H1 (cell line): ENCODE measurements at regions not wholly inside any gene's neighbourhood (a gene's known extent, or its start where the extent isn't known, plus 50 kb on each side); places are given as distances from the start of the nearest gene placed in this dataset.

ENCODE experiments used
- CTCF ChIA-PET: fragments of 300-600 bp; sonication (Branson Sonifier 250); formaldehyde crosslinking; loops from one replicate; lab custom pipeline; 2021; ENCODE audit not compliant: partially characterized antibody; lab: Charles Lee
- POLR2A ChIA-PET: fragments of 300-600 bp; sonication (Branson Sonifier 250); formaldehyde crosslinking; loops from one replicate; lab custom pipeline; 2021; ENCODE audit warnings: inconsistent platforms; ENCODE audit not compliant: partially characterized antibody; lab: Charles Lee
- DNase-seq, 2 experiments: peaks; one replicate each; pipeline versions ENCODE4 v3.0.0 to v3.0.0-alpha.2; 2010 to 2022; ENCODE audit warnings: low spot score in 2 of 2, low read depth in 1 of 2, mixed read lengths in 1 of 2
- FAIRE-seq: peaks from 2 replicates; lab custom pipeline; 2011; peaks lifted over from hg19 to GRCh38; lab: Jason Lieb, UNC
- H2AFZ ChIP-seq: 2 replicates; pipeline ENCODE4 v1.8.1; 2012; ENCODE audit warnings: low read length, inconsistent platforms
- H2AK5ac ChIP-seq: 2 replicates; pipeline ENCODE4 v1.6.1; 2013; ENCODE audit warnings: low read depth, low read length
- H2BK120ac ChIP-seq: replicated peaks from 2 replicates; pipeline ENCODE3; 2013; ENCODE audit warnings: low read depth, low read length, inconsistent platforms
- H2BK12ac ChIP-seq: 2 replicates; pipeline ENCODE4 v1.6.1; 2013; ENCODE audit warnings: low read depth, low read length
- H2BK15ac ChIP-seq: 2 replicates; pipeline ENCODE4 v1.6.1; 2013; ENCODE audit warnings: low read length
- H2BK20ac ChIP-seq: 2 replicates; pipeline ENCODE4 v1.6.1; 2013; ENCODE audit warnings: low read length
- H2BK5ac ChIP-seq: 2 replicates; pipeline ENCODE4 v1.6.1; 2013; ENCODE audit warnings: low read depth, low read length
- H3K14ac ChIP-seq: 2 replicates; pipeline ENCODE4 v1.6.1; 2013; ENCODE audit warnings: inconsistent platforms; ENCODE audit not compliant: insufficient read length
- H3K18ac ChIP-seq: 2 replicates; pipeline ENCODE4 v1.6.1; 2013; ENCODE audit warnings: low read length; ENCODE audit errors: extremely low read depth
- H3K23ac ChIP-seq: 2 replicates; pipeline ENCODE4 v1.6.1; 2013; ENCODE audit warnings: inconsistent platforms; ENCODE audit not compliant: insufficient read length
- H3K23me2 ChIP-seq: 2 replicates; pipeline ENCODE4 v1.6.1; 2013; ENCODE audit warnings: low read depth, low read length
- H3K27ac ChIP-seq: 2 replicates; pipeline ENCODE4 v1.6.1; 2011; ENCODE audit warnings: low read depth, low read length, inconsistent platforms
- H3K27me3 ChIP-seq, 4 experiments: replicated peaks in 1 of 4; 1 replicate in 1 of 4; 2 replicates in 3 of 4; pipeline versions ENCODE4 v1.6.1 to v1.8.1; 2011 to 2013; ENCODE audit warnings: low read length in 3 of 4, mild to moderate bottlenecking in 3 of 4, inconsistent platforms in 2 of 4, mixed read lengths in 2 of 4, moderate library complexity in 1 of 4; ENCODE audit not compliant: control insufficient read depth in 3 of 4, insufficient read depth in 3 of 4; ENCODE audit errors: extremely low read depth in 1 of 4
- H3K36me3 ChIP-seq, 4 experiments: 2 replicates each; pipeline versions ENCODE4 v1.6.1 to v1.8.1; 2011 to 2013; ENCODE audit warnings: mild to moderate bottlenecking in 4 of 4, low read length in 3 of 4, moderate library complexity in 2 of 4, control low read depth in 1 of 4, inconsistent platforms in 1 of 4; ENCODE audit not compliant: insufficient read depth in 4 of 4, control insufficient read depth in 2 of 4
- H3K4ac ChIP-seq: replicated peaks from 2 replicates; pipeline ENCODE3; 2013; ENCODE audit warnings: low read length, low read depth, mixed read lengths, inconsistent platforms; ENCODE audit not compliant: insufficient read length
- H3K4me1 ChIP-seq, 4 experiments: replicated peaks in 1 of 4; 1 replicate in 1 of 4; 2 replicates in 3 of 4; pipeline versions ENCODE4 v1.6.1 to v1.8.1; 2011 to 2013; ENCODE audit warnings: low read length in 3 of 4, inconsistent platforms in 2 of 4, mixed read lengths in 1 of 4; ENCODE audit not compliant: insufficient read depth in 4 of 4, control insufficient read depth in 3 of 4
- H3K4me2 ChIP-seq, 2 experiments: 2 replicates each; pipeline versions ENCODE4 v1.6.1 to v1.8.1; 2011 to 2013; ENCODE audit warnings: low read depth in 2 of 2, low read length in 2 of 2, control low read depth in 1 of 2, inconsistent platforms in 1 of 2, mild to moderate bottlenecking in 1 of 2; ENCODE audit not compliant: insufficient read depth in 1 of 2
- H3K4me3 ChIP-seq, 4 experiments: fragments of 200-600, 300-600 bp in 1 of 4; sonication (generic), shearing (Covaris generic), sonication (Bioruptor Twin) in 1 of 4; 2 replicates each; pipeline versions ENCODE4 v1.5.1 to v1.8.1; 2011 to 2016; ENCODE audit warnings: low read length in 4 of 4, low read depth in 3 of 4, control low read depth in 2 of 4, inconsistent platforms in 2 of 4, mild to moderate bottlenecking in 2 of 4, mixed read lengths in 1 of 4, moderate library complexity in 1 of 4; ENCODE audit not compliant: insufficient read depth in 2 of 4; ENCODE audit errors: extremely low read depth in 1 of 4
- H3K56ac ChIP-seq: replicated peaks from 2 replicates; pipeline ENCODE3; 2013; ENCODE audit warnings: low read depth, mild to moderate bottlenecking, mixed read lengths, low read length, inconsistent platforms; ENCODE audit not compliant: insufficient read length
- H3K79me1 ChIP-seq: 2 replicates; pipeline ENCODE4 v1.6.1; 2013; ENCODE audit warnings: low read depth, low read length, control low read depth
- H3K79me2 ChIP-seq, 2 experiments: 2 replicates each; pipeline versions ENCODE4 v1.6.1 to v1.8.1; 2012 to 2013; ENCODE audit warnings: low read length in 2 of 2, mild to moderate bottlenecking in 2 of 2, inconsistent platforms in 1 of 2; ENCODE audit not compliant: insufficient read depth in 2 of 2, control insufficient read depth in 1 of 2
- H3K9ac ChIP-seq, 4 experiments: replicated peaks in 1 of 4; 1 replicate in 1 of 4; 2 replicates in 3 of 4; pipeline versions ENCODE4 v1.6.1 to v1.8.1; 2011 to 2013; ENCODE audit warnings: low read depth in 3 of 4, low read length in 3 of 4, control low read depth in 2 of 4, mild to moderate bottlenecking in 2 of 4, moderate library complexity in 2 of 4, inconsistent platforms in 1 of 4; ENCODE audit errors: extremely low read depth in 1 of 4
- H3K9me3 ChIP-seq, 2 experiments: 2 replicates each; pipeline versions ENCODE4 v1.6.1 to v1.8.1; 2012 to 2013; ENCODE audit warnings: mild to moderate bottlenecking in 2 of 2, moderate library complexity in 2 of 2, control low read depth in 1 of 2, inconsistent platforms in 1 of 2, low read depth in 1 of 2, low read length in 1 of 2, mixed read lengths in 1 of 2; ENCODE audit not compliant: insufficient read depth in 2 of 2
- H4K20me1 ChIP-seq, 2 experiments: replicated peaks in 1 of 2; 2 replicates each; pipeline versions ENCODE3 to v1.8.1; 2011 to 2013; ENCODE audit warnings: inconsistent platforms in 2 of 2, low read length in 2 of 2, mild to moderate bottlenecking in 1 of 2; ENCODE audit not compliant: insufficient read depth in 2 of 2, control insufficient read depth in 1 of 2
- H4K5ac ChIP-seq: 2 replicates; pipeline ENCODE4 v1.6.1; 2013; ENCODE audit warnings: low read length, low read depth, mixed read lengths, inconsistent platforms; ENCODE audit not compliant: insufficient read length
- H4K8ac ChIP-seq: 2 replicates; pipeline ENCODE4 v1.8.0; 2013; ENCODE audit warnings: mild to moderate bottlenecking, moderate library complexity, low read length, inconsistent platforms; ENCODE audit not compliant: insufficient read depth; ENCODE audit errors: extremely low read depth
- H4K91ac ChIP-seq: replicated peaks from 2 replicates; pipeline ENCODE3; 2013; ENCODE audit warnings: low read length, mixed read lengths, inconsistent platforms; ENCODE audit not compliant: insufficient read length
- CBX5 ChIP-seq: fragments of 300-800, 300-1000 bp; sonication (generic); IDR thresholded peaks from 2 replicates; pipeline ENCODE4 v1.7.1; 2016; ENCODE audit warnings: antibody characterized with exemption, low read length, low read depth
- EGR1 ChIP-seq: IDR thresholded peaks from 2 replicates; pipeline ENCODE4 v1.6.1; 2011; ENCODE audit warnings: low read depth, low read length, borderline replicate concordance
- EP300 ChIP-seq, 2 experiments: IDR thresholded peaks; 1 replicate in 1 of 2; 2 replicates in 1 of 2; pipeline ENCODE4 v1.6.1; 2011 to 2012; ENCODE audit warnings: low read depth in 2 of 2, low read length in 2 of 2, mild to moderate bottlenecking in 2 of 2, borderline replicate concordance in 1 of 2, inconsistent platforms in 1 of 2, moderate library complexity in 1 of 2
- EZH2 ChIP-seq: fragments of 200-600 bp; sonication (generic); IDR thresholded peaks from 2 replicates; pipeline ENCODE4 v1.7.1; 2012; ENCODE audit warnings: low read depth, mild to moderate bottlenecking, moderate library complexity, low read length, inconsistent platforms; ENCODE audit not compliant: severe bottlenecking
- HDAC6 ChIP-seq: IDR thresholded peaks from one replicate; pipeline ENCODE4 v1.7.1; 2012; ENCODE audit warnings: low read depth, mild to moderate bottlenecking, inconsistent platforms, low read length, moderate library complexity
- PHF8 ChIP-seq: fragments of 200-600 bp; sonication (generic); conservative IDR thresholded peaks from 2 replicates; pipeline ENCODE4 v1.7.1; 2012; ENCODE audit warnings: low read depth, mild to moderate bottlenecking, inconsistent platforms, low read length, moderate library complexity
- POU5F1 ChIP-seq: IDR thresholded peaks from 2 replicates; pipeline ENCODE4 v1.6.1; 2011; ENCODE audit warnings: low read depth, mild to moderate bottlenecking, low read length, moderate library complexity
- SAP30 ChIP-seq: fragments of 300-600 bp; sonication (generic); IDR thresholded peaks from 2 replicates; pipeline ENCODE4 v1.7.1; 2012; ENCODE audit warnings: low read length, moderate library complexity, mild to moderate bottlenecking, inconsistent platforms; ENCODE audit not compliant: insufficient read depth, insufficient replicate concordance
- SP1 ChIP-seq: IDR thresholded peaks from 2 replicates; pipeline ENCODE4 v1.6.1; 2011; ENCODE audit warnings: low read depth, low read length
- TAF1 ChIP-seq: IDR thresholded peaks from 2 replicates; pipeline ENCODE4 v1.6.1; 2011; ENCODE audit warnings: mild to moderate bottlenecking, low read depth, low read length
- TBP ChIP-seq: IDR thresholded peaks from 2 replicates; pipeline ENCODE4 v1.6.1; 2011; ENCODE audit warnings: low read depth, low read length, improper control_type of control experiment
- ZNF274 ChIP-seq: IDR thresholded peaks from 2 replicates; pipeline ENCODE4 v1.7.0; 2012; ENCODE audit warnings: low read length, borderline replicate concordance; ENCODE audit errors: extremely low read depth
- WGBS, 2 experiments: shearing (Covaris generic) in 1 of 2; methylation state at CpG; one replicate each; pipeline versions ENCODE4 v1.1.6 to v1.1.7; 2013 to 2015; ENCODE audit warnings: low lambda C conversion rate in 2 of 2, mixed read lengths in 2 of 2, inconsistent platforms in 1 of 2, low coverage in 1 of 2, missing lambda C conversion rate in 1 of 2; ENCODE audit not compliant: insufficient replicate concordance in 2 of 2, insufficient coverage in 1 of 2, insufficient read length in 1 of 2; ENCODE audit errors: extremely low coverage in 1 of 2, missing lambda C conversion rate in 1 of 2; 5-methylcytosine and 5-hydroxymethylcytosine counted together

- H3K9ac ChIP-seq = no peak overlapping the region
- no peaks in the 10 kb centered on the region for H3K9me3 ChIP-seq
- no peak overlapping the region for H3K27ac ChIP-seq
- H3K23me2 ChIP-seq = no peaks in the 10 kb centered on the region
- H3K79me2 ChIP-seq = no peaks in the 10 kb centered on the region
- no peak overlapping the region for H2BK12ac ChIP-seq
- POLR2A ChIA-PET = no interaction called here
- H3K36me3 ChIP-seq = no peaks in the 10 kb centered on the region
- 82% methylated on average over 9 of the region's 9 CpGs; no CpG with 5 or more reads in 1 of the 2 experiments for WGBS, 2 experiments
- no peak overlapping the region for H3K18ac ChIP-seq
- no peak overlapping the region for H3K4me2 ChIP-seq
- H3K23ac ChIP-seq = no peak overlapping the region
- H4K8ac ChIP-seq = no peak overlapping the region
- H2BK120ac ChIP-seq = no peak overlapping the region
- no peak overlapping the region for H2AK5ac ChIP-seq
- no peak overlapping the region for H4K5ac ChIP-seq
- H4K20me1 ChIP-seq = no peaks in the 10 kb centered on the region
- H3K79me1 ChIP-seq = no peaks in the 10 kb centered on the region
- DNase-seq = no peak
- H3K27me3 ChIP-seq = peaks cover 0 to 1% (median 0%) of the 10 kb centered on the region in 4 experiments; a peak in 1 of 7 replicates
- TF ChIP-seq EGR1 (no peak), TAF1 (no peak), TBP (no peak), POU5F1 (no peak), CBX5 (no peak), SAP30 (no peak), SP1 (no peak), PHF8 (no peak), EZH2 (no peak), ZNF274 (no peak), EP300 (IDR thresholded peaks at IDR 0.05; ENCODE audit: borderline replicate concordance in 1 of 2, low read depth in 2 of 2, low read length in 2 of 2) (no peak), HDAC6 (no peak)
- TF ChIP-seq, all 59 proteins: peak for 0
- H2BK5ac ChIP-seq = no peak overlapping the region
- CTCF ChIA-PET = interaction anchor here (0.9 to 1.3 kb wide), 2 partner anchors 17 to 18 kb away, joined by 3 read pairs; no protein-coding TSS in a partner anchor
- H2BK20ac ChIP-seq = no peak overlapping the region
- H3K14ac ChIP-seq = no peak overlapping the region
- H3K4me3 ChIP-seq = no peak overlapping the region
- no peak for FAIRE-seq
- H3K4ac ChIP-seq = no peak overlapping the region
- H3K56ac ChIP-seq = no peak overlapping the region
- no peaks in the 10 kb centered on the region for H3K4me1 ChIP-seq
- no peak overlapping the region for H2AFZ ChIP-seq
- no peak overlapping the region for H2BK15ac ChIP-seq
- no peak overlapping the region for H4K91ac ChIP-seq
Measured at GRCh38 chr2:118557791-118558190, 289.7 kb downstream of the EN1 start.
